Ascending aorta (tissue), 2 donors: ENCODE measurements at regions not wholly inside any gene's neighbourhood (a gene's known extent, or its start where the extent isn't known, plus 50 kb on each side); places are given as distances from the start of the nearest gene placed in this dataset.

Experiments
- DNase-seq, 2 donors: peaks; one replicate each; pipeline ENCODE4 v3.0.0-alpha.2; 2019; ENCODE audit warnings: low spot score in 2 of 2
- H3K27ac ChIP-seq, 2 donors: fragments of 200-600 bp; sonication (generic); one replicate each; pipeline ENCODE4 v1.5.1; 2016 to 2017; ENCODE audit warnings: mild to moderate bottlenecking in 1 of 2
- H3K27me3 ChIP-seq: fragments of 200-600 bp; sonication (generic); one replicate; pipeline ENCODE4 v1.5.1; 2017
- H3K36me3 ChIP-seq, 2 donors: fragments of 200-600 bp; sonication (generic); one replicate each; pipeline ENCODE4 v1.5.1; 2016
- H3K4me1 ChIP-seq, 2 donors: fragments of 200-600 bp; sonication (generic); one replicate each; pipeline ENCODE4 v1.5.1; 2016 to 2017; ENCODE audit warnings: mild to moderate bottlenecking in 1 of 2
- H3K4me3 ChIP-seq, 2 donors: fragments of 200-600 bp; sonication (generic); one replicate each; pipeline ENCODE4 v1.5.1; 2016 to 2017; ENCODE audit warnings: mild to moderate bottlenecking in 1 of 2
- H3K9me3 ChIP-seq, 2 donors: fragments of 200-600 bp; sonication (generic); one replicate each; pipeline ENCODE4 v1.5.1; 2016
- CTCF ChIP-seq, 3 experiments: fragments of 200-600 bp in 2 of 3; fragments of 450-650 bp in 1 of 3; sonication (generic) in 2 of 3; IDR thresholded peaks; one replicate each; pipeline ENCODE4 v1.5.1; 2016 to 2019; ENCODE audit warnings: antibody characterized with exemption in 3 of 3, mild to moderate bottlenecking in 1 of 3, moderate library complexity in 1 of 3
- intact Hi-C: fragments of 100-400 bp; cut with DNase I; formaldehyde crosslinking; loops from one replicate; pipeline ENCODE4 v1.15.1; 2023

GRCh38 chr16:85466304-85466700, 146.8 kb upstream of the GSE1 start:
- DNase-seq, result no peak
- no peaks in the 10 kb centered on the region for H3K27me3 ChIP-seq
- no peaks in the 10 kb centered on the region for H3K9me3 ChIP-seq
- H3K4me3 ChIP-seq, result no peak overlapping the region
- H3K27ac ChIP-seq, result no peak overlapping the region
- H3K4me1 ChIP-seq, result peaks cover 10 to 20% of the 10 kb centered on the region in 2 donors
- H3K36me3 ChIP-seq, result no peaks in the 10 kb centered on the region
- no peak for TF ChIP-seq CTCF (IDR thresholded peaks at IDR 0.05)
- intact Hi-C loops, result no loop called here

DNA sequence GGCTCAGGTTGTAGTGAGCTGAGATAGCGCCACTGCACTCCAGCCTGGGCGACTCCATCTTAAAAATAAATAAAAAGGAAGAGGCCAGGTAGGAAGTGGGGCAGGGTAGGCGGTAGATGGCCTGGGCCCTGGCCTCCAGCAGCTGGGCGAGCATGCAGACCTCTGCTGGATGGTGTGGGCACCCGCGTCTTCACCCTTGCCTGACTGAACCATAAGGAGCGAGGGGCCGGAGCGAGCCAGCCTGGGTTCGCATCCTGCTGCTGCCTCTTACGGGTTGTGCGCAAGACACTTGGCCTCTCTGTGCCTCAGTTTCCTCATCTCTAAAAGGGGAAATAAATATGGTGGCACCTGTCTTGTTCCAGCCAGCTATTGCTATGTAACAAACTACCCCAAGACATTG, 146.1 kb upstream of the GSE1 start:
- Histone ChIP-seq H3K36me3 (no peaks in the 10 kb centered on the region), H3K27ac (no peak overlapping the region), H3K27me3 (no peaks in the 10 kb centered on the region), H3K4me1 (peaks cover 6 to 13% of the 10 kb centered on the region in 2 donors), H3K4me3 (no peak overlapping the region), H3K9me3 (no peaks in the 10 kb centered on the region)
- TF ChIP-seq CTCF (IDR thresholded peaks at IDR 0.05), result no peak
- intact Hi-C loops, result no loop called here
- no peak for DNase-seq

GRCh38 chr16:85469929-85470590, 143.1 kb upstream of the GSE1 start:
- Histone ChIP-seq H3K4me3 (no peak overlapping the region), H3K27ac (no peak overlapping the region), H3K27me3 (no peaks in the 10 kb centered on the region), H3K4me1 (peaks cover 0 to 2% of the 10 kb centered on the region in 2 donors), H3K36me3 (no peaks in the 10 kb centered on the region), H3K9me3 (no peaks in the 10 kb centered on the region)
- intact Hi-C loops, result no loop called here
- TF ChIP-seq CTCF (IDR thresholded peaks at IDR 0.05), result no peak
- DNase-seq, result no peak

- H3K27me3 ChIP-seq, result no peaks in the 10 kb centered on the region
- no peak overlapping the region for H3K27ac ChIP-seq
- no peak for DNase-seq
- no peak for TF ChIP-seq CTCF (IDR thresholded peaks at IDR 0.05)
- H3K4me3 ChIP-seq, result no peak overlapping the region
- no peaks in the 10 kb centered on the region for H3K9me3 ChIP-seq
- H3K36me3 ChIP-seq, result no peaks in the 10 kb centered on the region
- peaks cover 0 to 5% of the 10 kb centered on the region in 2 donors for H3K4me1 ChIP-seq
- intact Hi-C loops, result no loop called here
Measured at GRCh38 chr16:85470873-85471272, 142.2 kb upstream of the GSE1 start.

- intact Hi-C loops, result no loop called here
- Histone ChIP-seq H3K27ac (no peak overlapping the region), H3K9me3 (no peaks in the 10 kb centered on the region), H3K4me3 (no peak overlapping the region), H3K4me1 (peaks cover 0 to 3% of the 10 kb centered on the region in 2 donors), H3K36me3 (no peaks in the 10 kb centered on the region), H3K27me3 (no peaks in the 10 kb centered on the region)
- DNase-seq, result no peak
- no peak for TF ChIP-seq CTCF (IDR thresholded peaks at IDR 0.05)
Measured at GRCh38 chr16:85471469-85472431, 141.4 kb upstream of the GSE1 start.
